GM21390 (cell line): ENCODE measurements at regions not wholly inside any gene's neighbourhood (a gene's known extent, or its start where the extent isn't known, plus 50 kb on each side); places are given as distances from the start of the nearest gene placed in this dataset.

Experiments used
- ATAC-seq: cut with Tn5 transposase; IDR thresholded peaks from one replicate; pipeline ENCODE4 v1.9.1; 2021; ENCODE audit not compliant: unreplicated experiment

GRCh38 chr7:136551618-136552017 is 316.8 kb upstream of the CHRM2 start:
- no peak for ATAC-seq

DNA sequence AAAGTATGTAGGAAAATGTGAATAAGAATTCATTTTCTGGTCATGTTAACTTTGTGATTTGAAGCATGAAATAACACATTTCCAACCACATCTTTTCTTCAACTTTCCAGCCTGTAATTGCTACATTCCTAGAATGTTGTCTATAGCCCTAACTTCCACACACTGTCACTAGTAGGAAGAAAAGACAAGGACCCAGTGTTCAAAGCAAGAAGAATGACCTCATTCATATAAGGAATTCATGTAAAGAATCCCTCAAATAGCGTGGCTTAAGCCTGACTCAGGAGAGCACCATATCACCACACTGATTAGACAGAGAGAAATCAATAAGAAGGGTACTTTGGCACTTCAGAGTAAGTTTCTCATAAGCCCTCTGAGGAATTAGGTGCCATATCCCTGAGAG is 318.7 kb upstream of the CHRM2 start:
- ATAC-seq = no peak

DNA sequence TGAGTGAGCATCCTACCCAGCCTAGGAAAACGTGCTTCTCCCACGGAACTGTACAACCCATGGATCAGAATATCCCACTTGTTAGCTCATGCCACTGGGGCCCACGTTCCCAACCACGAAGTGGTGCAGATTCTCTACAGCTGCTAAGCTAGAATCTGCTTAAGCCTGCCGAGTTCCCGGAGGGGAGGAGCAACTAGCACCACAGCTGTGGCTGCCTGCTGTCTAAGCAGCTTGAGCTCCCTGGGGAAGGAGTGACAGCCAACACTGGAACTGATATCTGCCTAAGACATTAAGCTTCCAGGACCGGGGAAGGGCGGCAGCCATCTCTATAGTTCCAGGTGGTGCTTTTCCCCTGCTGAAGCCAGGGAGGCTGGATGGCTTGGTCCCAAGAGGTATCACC is 334.7 kb upstream of the CHRM2 start:
- ATAC-seq = no peak

DNA sequence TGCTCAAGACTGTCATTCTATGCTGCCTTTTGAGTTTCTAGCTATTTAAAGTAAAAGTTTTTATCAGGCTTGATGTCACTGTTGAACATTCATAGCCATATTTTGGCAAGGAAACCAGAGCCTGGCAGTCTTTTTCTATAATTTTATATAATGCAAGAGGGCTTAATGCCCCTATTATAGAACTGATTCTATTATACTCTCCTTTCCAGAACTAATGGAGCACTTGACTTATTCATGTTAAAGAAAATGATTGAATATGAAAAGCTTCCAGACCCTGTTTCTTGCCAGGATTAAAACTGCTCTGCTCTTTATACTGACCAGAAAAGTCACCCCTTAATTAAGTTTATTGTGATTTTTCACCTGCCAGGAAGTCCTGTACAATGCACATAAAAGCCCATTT is 337.6 kb upstream of the CHRM2 start:
- no peak for ATAC-seq

- ATAC-seq = no peak
Observed at GRCh38 chr7:136528329-136528728, 340.1 kb upstream of the CHRM2 start.

DNA sequence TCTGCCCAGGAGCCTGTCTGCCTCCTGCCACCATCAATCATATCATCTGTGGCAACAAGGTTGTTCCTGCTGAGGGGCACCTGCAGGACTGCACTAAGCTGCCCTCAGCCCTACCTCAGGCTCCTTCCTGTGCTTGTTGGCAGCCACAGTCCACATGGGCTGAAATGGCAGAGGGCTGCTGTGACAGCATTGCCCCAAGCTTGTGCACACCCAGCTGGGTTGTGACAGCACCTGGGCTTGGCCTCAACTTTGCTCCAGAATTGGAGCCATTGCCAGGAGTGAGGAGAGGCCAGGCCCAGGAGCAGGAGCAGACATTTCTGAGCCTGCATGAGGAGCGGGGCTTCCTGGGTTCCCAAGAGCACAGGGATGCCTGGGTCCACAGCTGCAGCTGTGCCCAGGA is 340.9 kb upstream of the CHRM2 start:
- ATAC-seq = no peak

GRCh38 chr7:136526408-136527105 is 341.9 kb upstream of the CHRM2 start:
- no peak for ATAC-seq

GRCh38 chr7:136523571-136523970 is 344.9 kb upstream of the CHRM2 start:
- no peak for ATAC-seq

GRCh38 chr7:136517971-136518370 is 350.5 kb upstream of the CHRM2 start:
- no peak for ATAC-seq

- no peak for ATAC-seq
Observed at GRCh38 chr7:136514776-136515175, 353.7 kb upstream of the CHRM2 start.

GRCh38 chr7:136513744-136514143 is 354.7 kb upstream of the CHRM2 start:
- ATAC-seq = no peak

GRCh38 chr7:136509466-136509865 is 359.0 kb upstream of the CHRM2 start:
- ATAC-seq = no peak

GRCh38 chr7:136502162-136502561 is 366.3 kb upstream of the CHRM2 start:
- ATAC-seq = no peak

GRCh38 chr7:136501151-136501550 is 367.3 kb upstream of the CHRM2 start:
- no peak for ATAC-seq

DNA sequence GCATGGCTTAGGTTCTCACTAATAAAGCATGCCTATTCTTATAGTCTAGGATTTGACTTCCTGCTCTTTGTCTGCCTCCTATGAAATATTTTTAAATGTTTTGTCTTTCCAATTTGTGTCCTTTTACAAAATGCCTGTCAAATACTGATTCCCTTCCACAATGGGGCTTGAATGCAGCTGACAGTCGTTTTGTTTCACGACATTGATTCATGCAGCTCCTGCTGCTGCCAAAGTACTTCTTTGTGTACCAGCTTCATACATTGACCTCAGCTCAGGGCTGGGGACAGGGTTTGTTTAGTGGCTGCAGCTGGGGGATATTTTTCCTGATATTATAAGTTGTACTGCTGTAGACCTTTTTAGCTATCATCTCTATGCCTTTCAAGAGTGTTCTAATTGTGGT is 371.9 kb upstream of the CHRM2 start:
- ATAC-seq = no peak

- ATAC-seq = no peak
Observed at GRCh38 chr7:136495081-136495480, 373.4 kb upstream of the CHRM2 start.

- ATAC-seq = no peak
Observed at GRCh38 chr7:136492366-136492765, 376.1 kb upstream of the CHRM2 start.

GRCh38 chr7:136489808-136490207 is 378.6 kb upstream of the CHRM2 start:
- ATAC-seq = no peak

DNA sequence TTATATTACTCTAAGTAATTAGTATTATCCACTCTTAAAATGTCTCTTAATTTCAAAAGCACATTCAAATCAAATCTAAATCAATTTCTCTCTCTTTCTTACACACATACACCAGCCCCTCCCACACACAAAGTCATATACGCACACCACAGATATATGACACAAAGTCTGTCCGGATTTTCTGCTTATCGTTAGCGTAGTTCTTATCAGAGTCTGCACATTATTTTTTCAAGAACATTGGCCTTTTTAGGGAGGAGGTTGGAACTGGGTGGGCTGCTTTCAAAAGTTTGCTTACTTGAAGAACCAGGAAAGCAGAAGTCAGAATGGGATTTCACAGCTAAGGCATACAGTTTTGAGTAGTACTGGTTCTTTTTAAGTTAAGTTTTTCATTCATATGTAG is 387.6 kb upstream of the CHRM2 start:
- ATAC-seq = no peak

DNA sequence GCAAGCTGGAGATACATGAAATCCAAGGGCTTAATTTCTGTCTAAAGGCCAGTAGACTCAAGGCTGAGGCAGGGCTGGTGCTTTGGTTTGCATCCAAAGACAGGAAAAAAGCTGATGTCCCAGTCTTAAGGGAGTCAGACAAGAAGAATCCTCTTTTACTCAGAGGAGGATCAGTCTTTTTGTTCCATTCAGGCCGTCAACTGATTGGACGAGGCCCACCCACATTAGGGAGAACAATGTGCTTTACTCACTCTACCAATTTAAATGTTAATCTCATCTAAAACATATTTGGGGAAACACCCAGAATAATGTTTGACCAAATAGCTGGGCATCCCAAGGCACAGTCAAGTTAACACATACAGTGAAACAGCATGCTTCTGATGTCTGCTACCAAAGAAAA is 388.5 kb upstream of the CHRM2 start:
- ATAC-seq = no peak

DNA sequence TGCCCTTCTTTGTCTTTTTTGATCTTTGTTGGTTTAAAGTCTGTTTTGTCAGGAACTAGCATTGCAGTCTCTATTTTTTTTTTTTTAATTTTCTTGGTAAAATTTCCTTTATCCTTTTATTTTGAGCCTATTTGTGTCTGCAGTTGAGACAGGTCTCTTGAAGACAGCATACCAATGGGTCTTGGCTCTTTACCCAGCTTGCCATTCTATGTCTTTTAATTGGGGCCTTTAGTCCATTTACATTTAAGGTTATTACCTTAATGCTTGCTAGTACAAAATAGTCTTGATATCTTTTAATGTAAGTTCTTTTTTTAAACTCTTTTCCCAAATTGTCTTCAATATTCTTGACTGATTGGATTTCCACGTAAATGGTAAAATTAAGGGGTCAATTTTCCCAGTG is 398.3 kb upstream of the CHRM2 start:
- ATAC-seq = no peak

GRCh38 chr7:136452949-136453348 is 415.5 kb upstream of the CHRM2 start:
- no peak for ATAC-seq

- ATAC-seq = no peak
Observed at GRCh38 chr7:136446751-136447150, 421.7 kb upstream of the CHRM2 start.
